Endothelial cell (in vitro differentiated cells): ENCODE measurements at regions not wholly inside any gene's neighbourhood (a gene's known extent, or its start where the extent isn't known, plus 50 kb on each side); places are given as distances from the start of the nearest gene placed in this dataset.

Source experiments
- DNase-seq: peaks from one replicate; pipeline ENCODE4 v3.0.0; 2021; ENCODE audit warnings: low spot score
- H3K27ac Mint-ChIP-seq: one replicate; pipeline ENCODE4 v1.8.0; 2021; ENCODE audit warnings: mixed read lengths, inconsistent platforms; ENCODE audit not compliant: unreplicated experiment
- H3K27me3 Mint-ChIP-seq: one replicate; pipeline ENCODE4 v1.8.0; 2021; ENCODE audit warnings: mild to moderate bottlenecking, moderate library complexity, mixed read lengths, inconsistent platforms; ENCODE audit not compliant: unreplicated experiment
- H3K36me3 Mint-ChIP-seq: one replicate; pipeline ENCODE4 v1.8.0; 2021; ENCODE audit warnings: mild to moderate bottlenecking, low read depth, mixed read lengths, inconsistent platforms; ENCODE audit not compliant: unreplicated experiment
- H3K4me1 Mint-ChIP-seq: one replicate; pipeline ENCODE4 v1.8.0; 2021; ENCODE audit warnings: mild to moderate bottlenecking, mixed read lengths, inconsistent platforms; ENCODE audit not compliant: unreplicated experiment
- H3K4me3 Mint-ChIP-seq: one replicate; pipeline ENCODE4 v1.8.0; 2021; ENCODE audit warnings: mild to moderate bottlenecking, mixed read lengths, inconsistent platforms; ENCODE audit not compliant: unreplicated experiment
- H3K9me3 Mint-ChIP-seq: one replicate; pipeline ENCODE4 v1.8.0; 2021; ENCODE audit warnings: mixed read lengths, inconsistent platforms; ENCODE audit not compliant: unreplicated experiment
- CTCF ChIP-seq: fragments of 200-600 bp; sonication (generic); IDR thresholded peaks from one replicate; pipeline ENCODE4 v1.5.0; 2021; ENCODE audit warnings: antibody characterized with exemption; ENCODE audit not compliant: unreplicated experiment

GRCh38 chr9:24041160-24041690, 215.2 kb upstream of the ELAVL2 start:
- Mint-ChIP-seq H3K27ac (no peak overlapping the region), H3K36me3 (no peaks in the 10 kb centered on the region), H3K27me3 (no peaks in the 10 kb centered on the region), H3K4me3 (no peak overlapping the region), H3K4me1 (no peaks in the 10 kb centered on the region), H3K9me3 (no peaks in the 10 kb centered on the region)
- no peak for DNase-seq
- no peak for TF ChIP-seq CTCF

DNA sequence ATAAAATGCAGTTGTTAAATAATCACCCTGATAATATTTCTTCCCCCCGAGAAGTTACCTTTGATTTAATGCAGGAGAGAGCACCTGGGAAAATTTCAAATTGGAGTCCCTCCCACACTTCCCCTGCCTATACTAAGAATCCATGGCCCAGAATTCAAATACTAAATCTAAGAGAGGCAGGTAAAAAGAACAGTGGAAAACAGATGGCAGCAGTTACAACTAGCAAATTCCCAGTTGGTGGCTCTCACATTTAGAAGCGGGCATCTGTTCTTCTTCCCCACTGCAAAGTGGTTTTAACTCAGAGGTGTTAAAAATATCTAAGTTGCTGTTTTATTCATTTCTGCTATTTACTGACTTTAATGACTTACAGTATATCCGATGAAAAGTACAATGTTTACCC, 210.4 kb upstream of the ELAVL2 start:
- TF ChIP-seq CTCF, result no peak

DNA sequence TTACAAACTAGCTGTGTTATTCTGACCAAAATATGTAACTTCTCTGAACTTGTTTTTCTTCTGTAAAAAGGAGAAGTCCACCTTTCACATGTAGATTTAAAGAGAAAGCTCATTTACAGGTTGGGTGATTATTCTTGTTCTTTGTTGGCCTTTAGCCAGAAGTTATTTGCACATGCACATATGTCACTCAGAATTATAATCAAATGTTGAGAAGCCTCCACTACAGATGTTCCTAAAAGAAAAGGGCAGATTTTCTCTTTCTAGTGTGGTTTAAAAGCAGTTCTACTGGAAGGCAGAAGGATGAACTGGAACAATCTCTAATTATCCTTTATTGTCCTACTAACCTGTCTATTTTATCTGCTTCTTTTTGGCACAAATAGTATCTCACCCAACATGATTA, 209.8 kb upstream of the ELAVL2 start:
- no peaks in the 10 kb centered on the region for H3K27me3 Mint-ChIP-seq
- no peaks in the 10 kb centered on the region for H3K9me3 Mint-ChIP-seq
- H3K4me3 Mint-ChIP-seq, result no peak overlapping the region
- no peaks in the 10 kb centered on the region for H3K36me3 Mint-ChIP-seq
- no peaks in the 10 kb centered on the region for H3K4me1 Mint-ChIP-seq
- no peak overlapping the region for H3K27ac Mint-ChIP-seq
- no peak for TF ChIP-seq CTCF
- no peak for DNase-seq

More for the DNA sequence above, 210.4 kb upstream of the ELAVL2 start:
- H3K36me3 Mint-ChIP-seq, result no peaks in the 10 kb centered on the region
- no peak overlapping the region for H3K4me3 Mint-ChIP-seq
- H3K27ac Mint-ChIP-seq, result no peak overlapping the region
- H3K4me1 Mint-ChIP-seq, result no peaks in the 10 kb centered on the region
- DNase-seq, result no peak
- no peaks in the 10 kb centered on the region for H3K9me3 Mint-ChIP-seq
- no peaks in the 10 kb centered on the region for H3K27me3 Mint-ChIP-seq

DNA sequence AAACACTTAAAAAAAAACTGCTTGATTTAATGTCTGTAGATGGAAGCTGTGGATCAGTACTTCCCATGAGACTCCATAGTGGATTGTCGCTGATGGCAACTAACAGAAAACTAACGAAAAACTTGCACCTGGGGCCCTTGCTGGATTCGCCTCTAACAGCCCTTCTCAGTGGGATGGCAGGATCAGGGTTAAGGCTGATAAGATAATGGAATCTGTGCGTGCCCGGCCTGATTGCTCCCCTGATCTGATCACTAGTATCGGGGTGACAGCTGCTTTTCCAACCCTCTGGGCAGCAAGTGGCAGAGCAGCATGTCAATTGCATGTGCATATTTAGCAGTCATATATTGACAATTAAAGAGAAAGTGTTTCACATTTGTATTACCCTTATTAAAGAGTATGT, 185.8 kb upstream of the ELAVL2 start:
- Mint-ChIP-seq H3K36me3 (no peaks in the 10 kb centered on the region), H3K27me3 (no peaks in the 10 kb centered on the region), H3K4me1 (peaks cover 4% of the 10 kb centered on the region), H3K9me3 (no peaks in the 10 kb centered on the region), H3K4me3 (no peak overlapping the region), H3K27ac (no peak overlapping the region)
- TF ChIP-seq CTCF, result no peak
- no peak for DNase-seq

DNA sequence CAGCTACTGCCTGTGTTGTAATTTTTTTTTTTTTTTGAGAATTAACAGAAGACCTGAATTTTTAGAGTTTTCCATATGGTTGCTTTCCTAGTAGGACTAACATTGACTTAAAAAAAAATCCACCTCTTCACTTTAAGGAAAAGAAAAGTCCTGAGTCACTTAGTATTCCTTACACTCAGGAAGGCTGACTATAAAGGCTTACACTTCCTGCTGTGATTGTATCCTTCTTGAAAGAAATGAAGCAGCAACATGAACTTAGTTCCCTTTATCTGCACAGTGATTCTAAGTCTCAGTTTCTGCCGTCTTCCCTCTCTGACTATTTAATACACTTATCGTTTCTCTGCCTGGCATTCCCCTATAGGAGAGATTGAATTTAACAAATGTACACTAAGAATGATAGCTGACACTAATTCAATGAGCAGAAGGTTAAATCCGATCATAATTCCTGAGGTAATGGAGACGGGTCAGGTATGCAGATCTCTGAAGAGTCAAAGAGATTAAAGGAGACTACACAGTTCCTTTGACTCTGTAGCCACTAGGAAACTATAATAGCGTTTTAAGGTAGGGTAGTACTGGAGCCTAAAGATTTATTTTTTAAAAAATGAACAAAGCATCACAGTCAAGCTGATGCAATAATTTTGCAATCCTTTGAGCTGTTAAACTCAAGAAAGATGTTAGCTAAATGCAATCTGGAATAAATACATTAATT, 185.1 kb upstream of the ELAVL2 start:
- no peak for DNase-seq
- TF ChIP-seq CTCF, result no peak
- H3K27me3 Mint-ChIP-seq, result no peaks in the 10 kb centered on the region
- no peak overlapping the region for H3K4me3 Mint-ChIP-seq
- H3K36me3 Mint-ChIP-seq, result no peaks in the 10 kb centered on the region
- H3K27ac Mint-ChIP-seq, result no peak overlapping the region
- H3K4me1 Mint-ChIP-seq, result peaks cover 4% of the 10 kb centered on the region
- H3K9me3 Mint-ChIP-seq, result no peaks in the 10 kb centered on the region
